Progenitor cell of endocrine pancreas (in vitro differentiated cells): ENCODE measurements at regions not wholly inside any gene's neighbourhood (a gene's known extent, or its start where the extent isn't known, plus 50 kb on each side); places are given as distances from the start of the nearest gene placed in this dataset.

Source experiments
- DNase-seq: peaks from one replicate; pipeline ENCODE4 v3.0.0; 2021; ENCODE audit warnings: low spot score; ENCODE audit not compliant: unreplicated experiment
- H3K27ac Mint-ChIP-seq: 2 replicates; pipeline ENCODE4 v1.8.0; 2021; ENCODE audit warnings: mild to moderate bottlenecking, moderate library complexity, mixed read lengths
- H3K27me3 Mint-ChIP-seq: 2 replicates; pipeline ENCODE4 v1.8.0; 2021; ENCODE audit warnings: mixed read lengths
- H3K36me3 Mint-ChIP-seq: 2 replicates; pipeline ENCODE4 v1.8.0; 2022; ENCODE audit warnings: mixed read lengths; ENCODE audit not compliant: insufficient read depth
- H3K4me1 Mint-ChIP-seq: 2 replicates; pipeline ENCODE4 v1.8.0; 2021; ENCODE audit warnings: low read depth, mixed read lengths
- H3K4me3 Mint-ChIP-seq: 2 replicates; pipeline ENCODE4 v1.8.0; 2021; ENCODE audit warnings: low read depth, mild to moderate bottlenecking, moderate library complexity, mixed read lengths
- H3K9me3 Mint-ChIP-seq: 2 replicates; pipeline ENCODE4 v1.8.0; 2021; ENCODE audit warnings: low read depth, mixed read lengths
- CTCF ChIP-seq: fragments of 200-600 bp; sonication (generic); IDR thresholded peaks from one replicate; pipeline ENCODE4 v1.5.0; 2021; ENCODE audit warnings: antibody characterized with exemption, mild to moderate bottlenecking; ENCODE audit not compliant: unreplicated experiment

- Mint-ChIP-seq H3K9me3 (no peaks in the 10 kb centered on the region), H3K36me3 (no peaks in the 10 kb centered on the region), H3K27me3 (peaks cover 7% of the 10 kb centered on the region), H3K27ac (no peak overlapping the region), H3K4me3 (no peak overlapping the region), H3K4me1 (peaks cover 35% of the 10 kb centered on the region)
- no peak for DNase-seq
- TF ChIP-seq CTCF: no peak
Measured at GRCh38 chr14:100391173-100391572, 68.0 kb downstream of the SLC25A47 start.

- H3K36me3 Mint-ChIP-seq: no peaks in the 10 kb centered on the region
- TF ChIP-seq CTCF: no peak
- DNase-seq: no peak
- H3K4me3 Mint-ChIP-seq: no peak overlapping the region
- no peaks in the 10 kb centered on the region for H3K9me3 Mint-ChIP-seq
- no peak overlapping the region for H3K27ac Mint-ChIP-seq
- peaks cover 35% of the 10 kb centered on the region for H3K4me1 Mint-ChIP-seq
- peaks cover 7% of the 10 kb centered on the region for H3K27me3 Mint-ChIP-seq
Measured at GRCh38 chr14:100391724-100392123, 68.6 kb downstream of the SLC25A47 start.

- no peak for DNase-seq
- Mint-ChIP-seq H3K9me3 (no peaks in the 10 kb centered on the region), H3K4me1 (peaks cover 37% of the 10 kb centered on the region), H3K36me3 (no peaks in the 10 kb centered on the region), H3K27ac (no peak overlapping the region), H3K4me3 (no peak overlapping the region), H3K27me3 (peaks cover 7% of the 10 kb centered on the region)
- no peak for TF ChIP-seq CTCF
Measured at GRCh38 chr14:100392356-100392755, 69.2 kb downstream of the SLC25A47 start.

- Mint-ChIP-seq H3K9me3 (no peaks in the 10 kb centered on the region), H3K4me3 (no peak overlapping the region), H3K36me3 (no peaks in the 10 kb centered on the region), H3K27me3 (peaks cover 7% of the 10 kb centered on the region), H3K27ac (peak overlapping the region; percentile 79), H3K4me1 (peaks cover 35% of the 10 kb centered on the region)
- DNase-seq: no peak
- TF ChIP-seq CTCF: no peak
Measured at GRCh38 chr14:100393362-100393761, 70.2 kb downstream of the SLC25A47 start.

GRCh38 chr14:100393906-100394732 is 71.0 kb downstream of the SLC25A47 start:
- H3K27me3 Mint-ChIP-seq: peaks cover 7% of the 10 kb centered on the region
- no peak overlapping the region for H3K4me3 Mint-ChIP-seq
- peaks cover 36% of the 10 kb centered on the region for H3K4me1 Mint-ChIP-seq
- no peaks in the 10 kb centered on the region for H3K36me3 Mint-ChIP-seq
- no peak for DNase-seq
- H3K9me3 Mint-ChIP-seq: no peaks in the 10 kb centered on the region
- no peak overlapping the region for H3K27ac Mint-ChIP-seq
- no peak for TF ChIP-seq CTCF
